H1 (cell line): ENCODE measurements at regions not wholly inside any gene's neighbourhood (a gene's known extent, or its start where the extent isn't known, plus 50 kb on each side); places are given as distances from the start of the nearest gene placed in this dataset.

Experiments used
- CHD7 ChIP-seq: fragments of 300-600 bp; sonication (generic); IDR thresholded peaks from 2 replicates; pipeline ENCODE4 v1.7.1; 2012; ENCODE audit warnings: low read length, moderate library complexity, mild to moderate bottlenecking, inconsistent platforms; ENCODE audit not compliant: insufficient replicate concordance
- CTBP2 ChIP-seq: IDR thresholded peaks from 2 replicates; pipeline ENCODE4 v1.7.0; 2011; ENCODE audit warnings: borderline replicate concordance, mild to moderate bottlenecking, moderate library complexity, mixed read lengths, low read length; ENCODE audit not compliant: insufficient read depth, insufficient read length
- E2F6 ChIP-seq: IDR thresholded peaks from 2 replicates; pipeline ENCODE4 v1.6.1; 2012; ENCODE audit warnings: inconsistent platforms
- GTF2F1 ChIP-seq: IDR thresholded peaks from 2 replicates; pipeline ENCODE4 v1.6.1; 2012; ENCODE audit warnings: low read depth, low read length, improper control_type of control experiment, borderline replicate concordance
- NANOG ChIP-seq: IDR thresholded peaks from 2 replicates; pipeline ENCODE4 v1.6.1; 2011; ENCODE audit warnings: low read length, low read depth, mild to moderate bottlenecking, inconsistent platforms; ENCODE audit not compliant: insufficient read depth, poor library complexity, severe bottlenecking
- RAD21 ChIP-seq, 2 experiments: IDR thresholded peaks in 1 of 2; conservative IDR thresholded peaks in 1 of 2; 2 replicates each; pipeline ENCODE4 v1.6.1; 2011; ENCODE audit warnings: low read depth in 2 of 2, low read length in 2 of 2, improper control_type of control experiment in 1 of 2, inconsistent platforms in 1 of 2, mild to moderate bottlenecking in 1 of 2, moderate library complexity in 1 of 2
- TCF12 ChIP-seq: IDR thresholded peaks from 2 replicates; pipeline ENCODE4 v1.6.1; 2011; ENCODE audit warnings: low read depth, mild to moderate bottlenecking, low read length

- peak; percentile 74 for TF ChIP-seq CHD7
- no peak for TF ChIP-seq CTBP2
- TF ChIP-seq NANOG = no peak
- no peak for TF ChIP-seq E2F6
- TF ChIP-seq GTF2F1 = no peak
- peak; percentile 94 to 97 for TF ChIP-seq RAD21 (IDR thresholded peaks at IDR 0.05 in 1 of 2, conservative IDR thresholded peaks at IDR 0.05 in 1 of 2; ENCODE audit: low read depth in 2 of 2, low read length in 2 of 2)
- TF ChIP-seq TCF12 = no peak
Observed at GRCh38 chr2:198296665-198297308, 492.4 kb downstream of the PLCL1 start (continued).
